ENCODE measurements at regions not wholly inside any gene's neighbourhood (a gene's known extent, or its start where the extent isn't known, plus 50 kb on each side); places are given as distances from the start of the nearest gene placed in this dataset.

GRCh38 chr12:89821896-89822295, 113.3 kb upstream of the ATP2B1 start:
- no peak for DNase-seq (ENCODE audit: low read depth)

- DNase-seq (ENCODE audit: low read depth) = no peak
These were observed 109.0 kb upstream of the ATP2B1 start for GRCh38 chr12:89817501-89818226.

- DNase-seq (ENCODE audit: low read depth) = no peak
These were observed 106.6 kb upstream of the ATP2B1 start for GRCh38 chr12:89815225-89815624.

GRCh38 chr12:89803412-89803811, 94.8 kb upstream of the ATP2B1 start:
- DNase-seq (ENCODE audit: low read depth) = no peak

- no peak for DNase-seq (ENCODE audit: low read depth)
These were observed 92.6 kb upstream of the ATP2B1 start for GRCh38 chr12:89801284-89801683.

DNA sequence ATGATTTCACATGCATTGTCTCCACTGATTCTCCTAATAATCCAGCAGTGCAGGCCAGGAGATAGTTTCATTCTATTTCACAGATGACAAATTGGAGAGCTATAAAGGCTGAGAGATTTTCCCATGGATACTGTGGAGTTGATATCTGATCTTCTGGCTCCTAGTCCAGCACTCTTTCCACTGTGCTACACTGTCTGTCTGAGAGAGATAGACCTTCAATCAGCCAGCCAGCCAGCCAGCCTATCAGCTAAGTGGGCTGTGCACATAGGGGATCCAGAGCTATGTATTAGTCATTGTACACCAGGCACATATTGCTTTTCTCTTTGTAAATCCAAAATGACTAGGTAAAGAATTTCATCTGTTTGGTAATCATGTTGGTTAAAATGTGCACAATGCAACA, 91.8 kb upstream of the ATP2B1 start:
- DNase-seq (ENCODE audit: low read depth) = no peak

GRCh38 chr12:89799316-89799715, 90.7 kb upstream of the ATP2B1 start:
- DNase-seq (ENCODE audit: low read depth) = no peak

DNA sequence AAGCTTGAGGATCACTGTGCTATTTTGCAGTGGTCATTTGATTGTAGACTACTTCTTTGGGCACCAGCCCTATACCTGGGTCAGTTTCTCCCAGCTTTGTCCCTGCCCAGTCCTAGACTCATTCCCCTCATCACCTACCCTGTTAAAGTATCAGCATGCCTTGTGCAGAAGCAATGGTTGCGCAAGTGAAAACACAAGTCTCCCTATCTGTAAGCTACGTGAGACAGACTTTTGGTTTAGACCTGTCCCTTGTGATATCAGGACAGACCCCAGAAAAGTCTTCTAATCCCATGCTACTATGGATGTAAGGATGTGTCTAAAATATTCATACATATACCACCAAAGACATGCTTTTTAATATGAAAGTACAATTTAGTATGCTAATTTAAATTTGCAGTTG, 88.8 kb upstream of the ATP2B1 start:
- DNase-seq (ENCODE audit: low read depth) = no peak

DNA sequence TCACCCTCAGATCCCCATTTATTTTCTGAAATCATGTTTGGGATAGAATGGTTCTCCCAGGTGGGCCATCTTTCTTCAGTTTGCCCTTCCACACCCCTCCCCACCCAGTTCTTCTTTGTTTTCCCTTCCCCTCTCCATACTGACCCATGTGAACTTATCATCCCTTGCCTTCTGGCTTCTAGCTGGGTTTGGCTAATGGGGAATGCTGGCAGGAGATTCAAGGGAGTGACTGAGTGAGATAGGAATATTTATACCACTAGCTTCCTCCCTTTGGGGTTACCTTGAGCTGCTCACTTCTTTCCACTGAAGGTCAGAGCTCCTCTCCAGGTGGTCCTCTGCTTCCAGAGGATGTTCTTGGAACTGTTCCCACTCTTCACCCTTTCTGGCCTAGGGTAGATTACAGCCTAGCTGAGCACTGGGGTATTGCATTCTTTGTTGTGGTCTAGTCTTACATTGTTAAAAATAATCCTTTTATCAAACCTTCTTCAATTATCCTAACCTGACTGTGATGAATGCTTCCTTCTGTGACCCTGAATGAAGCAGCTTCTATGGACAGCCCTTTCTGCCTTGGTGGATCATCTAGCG, 88.3 kb upstream of the ATP2B1 start:
- no peak for DNase-seq (ENCODE audit: low read depth)

DNA sequence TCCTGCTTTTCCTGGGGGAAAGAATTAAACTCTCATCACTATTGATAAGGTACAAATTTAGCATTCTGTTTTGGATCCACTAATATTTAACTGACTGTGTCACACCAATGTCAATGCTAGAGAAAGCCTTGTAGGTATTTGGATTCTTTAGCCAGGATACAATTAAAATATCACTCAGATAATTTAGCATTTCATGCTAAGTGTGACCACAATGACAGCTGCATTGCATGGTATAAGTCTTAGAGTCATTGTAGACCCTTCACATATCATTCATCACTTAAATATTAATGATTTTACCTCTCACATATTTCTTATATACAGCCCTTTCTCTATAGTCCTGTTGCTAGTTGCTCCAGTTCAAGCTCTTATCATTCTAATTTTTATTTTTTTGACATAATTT, 85.3 kb upstream of the ATP2B1 start:
- no peak for DNase-seq (ENCODE audit: low read depth)

- no peak for DNase-seq (ENCODE audit: low read depth)
These were observed 82.6 kb upstream of the ATP2B1 start for GRCh38 chr12:89791286-89791685.

DNA sequence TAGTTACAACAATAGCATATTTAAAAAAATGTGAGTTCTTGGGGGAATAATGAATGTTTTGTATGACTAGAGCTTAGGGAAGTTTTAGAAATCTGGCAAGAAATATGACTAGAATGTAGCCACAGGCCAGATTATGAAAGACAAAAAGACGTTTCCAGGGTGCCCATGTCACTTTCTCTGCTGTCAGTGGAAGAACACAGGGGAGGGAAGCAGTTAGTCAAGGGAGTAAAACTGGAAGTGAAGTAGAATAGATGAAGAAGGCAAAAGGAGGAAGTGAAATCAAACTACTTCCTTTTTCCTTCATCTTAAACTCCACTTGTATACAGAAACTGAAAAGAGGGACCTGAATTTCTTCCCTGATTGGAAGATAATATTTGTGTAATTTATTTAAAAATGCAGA, 81.2 kb upstream of the ATP2B1 start:
- DNase-seq (ENCODE audit: low read depth) = no peak

DNA sequence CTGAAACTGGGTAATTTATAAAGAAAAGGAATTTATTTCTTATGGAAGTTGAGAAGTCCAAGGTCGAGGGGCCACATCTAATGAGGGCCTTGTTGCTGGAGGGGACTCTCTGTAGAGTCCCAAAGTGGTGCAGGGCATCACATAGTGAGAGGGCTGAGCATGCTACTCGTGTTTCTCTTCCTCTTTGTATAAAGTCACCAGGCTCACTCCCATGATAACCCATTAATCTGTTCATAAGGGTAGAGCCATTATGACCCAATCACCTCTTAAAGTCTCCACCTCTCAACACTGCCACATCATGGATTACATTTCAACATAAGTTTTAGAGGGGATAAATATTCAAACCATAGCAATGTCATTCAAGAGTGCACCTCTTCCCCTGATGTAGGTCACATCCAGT, 79.1 kb upstream of the ATP2B1 start:
- no peak for DNase-seq (ENCODE audit: low read depth)

DNA sequence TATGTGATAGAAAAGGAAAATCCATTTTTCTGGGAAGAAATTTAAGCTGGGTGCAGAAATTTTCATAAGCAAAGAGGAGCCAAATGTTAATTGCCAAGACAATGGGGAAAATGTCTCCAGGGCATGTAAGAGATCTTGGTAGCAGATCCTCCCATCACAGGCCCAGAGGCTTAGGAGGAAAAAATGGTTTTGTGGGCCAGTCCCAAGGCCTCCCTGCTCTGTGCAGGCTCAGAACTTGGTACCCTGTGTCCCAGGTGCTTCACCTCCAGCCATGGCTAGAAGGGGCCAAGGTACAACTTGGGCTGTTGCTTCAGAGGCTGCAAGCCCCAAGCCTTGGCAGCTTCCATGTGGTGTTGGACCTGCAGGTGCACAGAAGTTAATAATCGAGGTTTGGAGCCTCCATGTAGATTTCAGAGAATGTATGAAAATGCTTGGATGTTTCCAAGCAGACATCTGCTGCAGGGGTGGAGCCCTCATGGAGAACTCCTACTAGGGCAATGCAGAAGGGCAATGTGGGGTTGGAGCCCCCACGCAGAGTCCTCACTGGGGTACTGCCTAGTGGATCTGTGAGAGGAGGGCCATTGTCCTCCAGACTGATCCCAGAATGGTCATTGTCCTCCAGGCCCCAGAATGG, 77.7 kb upstream of the ATP2B1 start:
- no peak for DNase-seq (ENCODE audit: low read depth)

GRCh38 chr12:89783359-89784060, 74.9 kb upstream of the ATP2B1 start:
- DNase-seq (ENCODE audit: low read depth) = peak; percentile 55

- DNase-seq (ENCODE audit: low read depth) = no peak
These were observed 74.2 kb upstream of the ATP2B1 start for GRCh38 chr12:89782807-89783206.

- no peak for DNase-seq (ENCODE audit: low read depth)
These were observed 73.4 kb upstream of the ATP2B1 start for GRCh38 chr12:89781946-89782550.

DNA sequence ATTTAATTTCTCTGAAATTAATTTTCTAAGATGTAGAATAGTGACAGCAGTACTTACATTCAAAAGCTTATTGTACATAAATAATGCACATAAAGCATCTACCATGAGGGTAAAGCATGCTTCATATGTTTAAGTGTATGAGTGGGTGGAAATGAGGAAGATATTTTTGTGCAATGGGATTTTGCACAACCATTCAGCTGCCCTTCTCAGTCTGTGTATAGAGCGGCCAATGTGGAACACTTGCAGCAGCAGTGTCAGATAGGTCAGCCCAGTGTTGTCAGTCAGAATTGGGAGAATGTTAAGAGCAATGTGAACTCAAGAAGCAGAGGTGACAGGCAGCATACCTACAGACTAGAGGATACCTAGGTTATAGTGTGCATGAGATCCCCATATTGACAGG, 72.5 kb upstream of the ATP2B1 start:
- DNase-seq (ENCODE audit: low read depth) = no peak

- no peak for DNase-seq (ENCODE audit: low read depth)
These were observed 70.5 kb upstream of the ATP2B1 start for GRCh38 chr12:89779090-89779489.

DNA sequence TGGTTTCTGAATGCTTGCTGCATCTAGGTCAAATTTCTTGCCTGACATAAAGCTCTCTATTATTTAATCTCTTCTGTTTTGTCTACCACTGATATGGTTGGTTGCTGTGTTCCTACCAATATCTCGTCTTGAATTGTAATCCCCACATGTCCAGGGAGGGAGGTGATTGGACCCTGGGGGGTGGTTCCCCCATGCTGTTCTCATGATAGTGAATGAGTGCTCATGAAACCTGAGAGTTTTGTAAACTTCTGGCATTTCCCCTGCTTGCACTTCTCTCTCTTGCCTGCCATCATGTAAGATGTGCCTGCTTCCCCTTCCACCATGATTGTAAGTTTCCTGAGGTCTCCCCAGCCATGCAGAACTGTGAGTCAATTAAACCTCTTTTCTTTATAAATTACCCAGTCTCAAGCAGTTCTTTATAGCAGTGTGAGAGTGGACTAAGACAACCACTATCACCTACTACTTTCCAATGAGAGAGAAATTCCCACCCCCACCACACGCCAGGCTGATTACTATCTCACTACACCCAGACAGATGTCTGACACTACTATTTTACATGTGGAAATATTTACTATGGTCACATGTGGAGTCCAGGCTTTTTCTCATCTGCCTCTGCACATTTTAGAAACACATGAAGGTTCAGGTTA, 69.2 kb upstream of the ATP2B1 start:
- DNase-seq (ENCODE audit: low read depth) = no peak

DNA sequence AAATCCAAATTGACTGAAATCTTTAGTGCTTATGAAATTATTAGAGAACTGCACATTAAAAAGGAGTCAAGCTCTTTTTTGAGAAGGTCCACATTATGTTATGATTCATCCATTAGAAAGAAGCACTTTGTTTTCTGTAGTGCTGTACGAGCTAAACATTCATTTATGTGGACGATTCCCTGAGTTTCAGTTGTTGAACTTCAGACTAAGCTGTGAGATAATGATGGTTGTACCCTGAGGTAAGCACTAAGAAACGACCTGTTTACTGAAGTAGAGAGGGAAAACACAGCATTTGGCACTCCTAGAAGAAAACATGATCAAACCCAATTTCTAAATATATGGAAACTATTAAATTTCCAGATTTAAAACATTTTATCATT, 67.3 kb upstream of the ATP2B1 start:
- DNase-seq (ENCODE audit: low read depth) = no peak
